Liver (tissue), 8 donors: ENCODE measurements at regions not wholly inside any gene's neighbourhood (a gene's known extent, or its start where the extent isn't known, plus 50 kb on each side); places are given as distances from the start of the nearest gene placed in this dataset.
A peak's percentile ranks its signal among the peaks of the same experiment; 100 is the strongest.

ENCODE experiments used
- DNase-seq: peaks from one replicate; pipeline ENCODE4 v3.0.0-alpha.2; 2017; ENCODE audit warnings: low spot score
- H3K27ac ChIP-seq, 2 donors: one replicate each; pipeline ENCODE4 v1.7.0; 2013; ENCODE audit warnings: inconsistent platforms in 2 of 2, low read length in 2 of 2, control low read depth in 1 of 2, low read depth in 1 of 2, mild to moderate bottlenecking in 1 of 2
- H3K27me3 ChIP-seq, 4 donors: one replicate each; pipeline versions ENCODE4 v1.6.1 to v1.7.0; 2013; ENCODE audit warnings: low read length in 3 of 4, inconsistent platforms in 1 of 4, mild to moderate bottlenecking in 1 of 4, moderate library complexity in 1 of 4; ENCODE audit not compliant: control insufficient read depth in 4 of 4, insufficient read depth in 4 of 4
- H3K36me3 ChIP-seq, 4 donors: one replicate each; pipeline versions ENCODE4 v1.6.1 to v1.7.0; 2013; ENCODE audit warnings: low read length in 3 of 4, mild to moderate bottlenecking in 3 of 4, low read depth in 1 of 4, moderate library complexity in 1 of 4; ENCODE audit not compliant: control insufficient read depth in 4 of 4, insufficient read depth in 3 of 4
- H3K4me1 ChIP-seq, 4 donors: one replicate each; pipeline versions ENCODE4 v1.6.1 to v1.7.0; 2013; ENCODE audit warnings: low read length in 3 of 4, mild to moderate bottlenecking in 3 of 4, moderate library complexity in 1 of 4; ENCODE audit not compliant: control insufficient read depth in 4 of 4, insufficient read depth in 4 of 4
- H3K4me3 ChIP-seq, 3 donors: one replicate each; pipeline versions ENCODE4 v1.6.1 to v1.7.0; 2013; ENCODE audit warnings: low read length in 3 of 3, control low read depth in 1 of 3, low read depth in 1 of 3, mild to moderate bottlenecking in 1 of 3
- H3K9ac ChIP-seq, 2 donors: one replicate each; pipeline ENCODE4 v1.7.0; 2013; ENCODE audit warnings: low read length in 2 of 2, mild to moderate bottlenecking in 2 of 2, moderate library complexity in 2 of 2, control low read depth in 1 of 2, low read depth in 1 of 2
- H3K9me3 ChIP-seq, 4 donors: one replicate each; pipeline versions ENCODE4 v1.6.1 to v1.7.0; 2013; ENCODE audit warnings: low read length in 3 of 4; ENCODE audit not compliant: control insufficient read depth in 4 of 4
- ATF3 ChIP-seq: IDR thresholded peaks from 2 replicates; pipeline ENCODE4 v1.6.1; 2016; ENCODE audit warnings: antibody characterized with exemption
- CTCF ChIP-seq: fragments of 150-350 bp; IDR thresholded peaks from 2 replicates; pipeline ENCODE4 v1.5.1; 2017; ENCODE audit warnings: improper control_type of control experiment, low read depth, low read length; ENCODE audit not compliant: missing input control
- EGR1 ChIP-seq, 2 donors: IDR thresholded peaks; 2 replicates each; pipeline ENCODE4 v1.6.1; 2016 to 2018; ENCODE audit warnings: antibody characterized with exemption in 2 of 2, low read depth in 2 of 2
- FOXA1 ChIP-seq: IDR thresholded peaks from 2 replicates; pipeline ENCODE4 v1.6.1; 2016; ENCODE audit warnings: antibody characterized with exemption
- FOXA2 ChIP-seq: IDR thresholded peaks from 2 replicates; pipeline ENCODE4 v1.6.1; 2016; ENCODE audit warnings: antibody characterized with exemption
- GABPA ChIP-seq, 2 donors: IDR thresholded peaks in 1 of 2; conservative IDR thresholded peaks in 1 of 2; 2 replicates each; pipeline ENCODE4 v1.6.1; 2016; ENCODE audit warnings: antibody characterized with exemption in 2 of 2, mild to moderate bottlenecking in 1 of 2, moderate library complexity in 1 of 2
- HNF4A ChIP-seq, 2 donors: conservative IDR thresholded peaks; 2 replicates each; pipeline ENCODE4 v1.6.1; 2016; ENCODE audit warnings: antibody characterized with exemption in 2 of 2, mild to moderate bottlenecking in 2 of 2
- HNF4G ChIP-seq: IDR thresholded peaks from 2 replicates; pipeline ENCODE4 v1.6.1; 2016; ENCODE audit warnings: antibody characterized with exemption
- JUND ChIP-seq, 2 donors: IDR thresholded peaks; 2 replicates each; pipeline ENCODE4 v1.6.1; 2016; ENCODE audit warnings: antibody characterized with exemption in 2 of 2
- MAX ChIP-seq: IDR thresholded peaks from 2 replicates; pipeline ENCODE4 v1.6.1; 2016; ENCODE audit warnings: antibody characterized with exemption
- NR2F2 ChIP-seq: IDR thresholded peaks from 2 replicates; pipeline ENCODE4 v1.6.1; 2016; ENCODE audit warnings: antibody characterized with exemption
- RAD21 ChIP-seq, 2 donors: IDR thresholded peaks; 2 replicates each; pipeline ENCODE4 v1.6.1; 2016; ENCODE audit warnings: antibody characterized with exemption in 2 of 2, mild to moderate bottlenecking in 2 of 2
- RXRA ChIP-seq, 2 donors: IDR thresholded peaks; 2 replicates each; pipeline ENCODE4 v1.6.1; 2017 to 2018; ENCODE audit warnings: antibody characterized with exemption in 2 of 2, mild to moderate bottlenecking in 1 of 2
- ZBTB33 ChIP-seq: IDR thresholded peaks from 2 replicates; pipeline ENCODE4 v1.6.1; 2016; ENCODE audit warnings: antibody characterized with exemption
- WGBS: extraction: QIAGEN DNeasy Blood & Tissue Kit; methylation state at CpG from one replicate; pipeline ENCODE4 v1.1.7; 2013; 5-methylcytosine and 5-hydroxymethylcytosine counted together
- donor health status: healthy.
- donor health status: healthy.
- donor health status: healthy.
- donor health status: healthy.
- donor health status: healthy.

DNA sequence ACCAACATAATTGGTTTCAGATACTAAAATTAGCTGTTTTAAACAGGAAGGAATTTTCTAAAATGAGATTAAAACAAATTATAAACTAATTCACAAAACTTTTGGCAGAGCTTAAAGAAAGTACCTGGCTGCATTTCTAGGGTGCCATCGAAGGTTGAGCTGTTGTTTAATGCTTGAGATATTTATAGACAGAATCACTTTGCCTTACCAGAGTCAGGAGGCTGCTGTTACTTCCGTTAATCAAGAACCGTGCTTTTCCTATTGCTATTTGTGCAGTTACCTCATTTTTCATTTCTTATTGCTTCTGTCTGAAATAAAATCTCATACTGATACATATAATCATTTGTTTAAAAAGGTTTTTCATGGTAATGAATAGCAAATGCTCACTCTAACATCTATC lies 242.9 kb downstream of the TECRL start (continued):
- TF ChIP-seq CTCF (no peak), ZBTB33 (no peak), FOXA1 (no peak), EGR1 (IDR thresholded peaks at IDR 0.05; ENCODE audit: low read depth in 2 of 2) (no peak)

DNA sequence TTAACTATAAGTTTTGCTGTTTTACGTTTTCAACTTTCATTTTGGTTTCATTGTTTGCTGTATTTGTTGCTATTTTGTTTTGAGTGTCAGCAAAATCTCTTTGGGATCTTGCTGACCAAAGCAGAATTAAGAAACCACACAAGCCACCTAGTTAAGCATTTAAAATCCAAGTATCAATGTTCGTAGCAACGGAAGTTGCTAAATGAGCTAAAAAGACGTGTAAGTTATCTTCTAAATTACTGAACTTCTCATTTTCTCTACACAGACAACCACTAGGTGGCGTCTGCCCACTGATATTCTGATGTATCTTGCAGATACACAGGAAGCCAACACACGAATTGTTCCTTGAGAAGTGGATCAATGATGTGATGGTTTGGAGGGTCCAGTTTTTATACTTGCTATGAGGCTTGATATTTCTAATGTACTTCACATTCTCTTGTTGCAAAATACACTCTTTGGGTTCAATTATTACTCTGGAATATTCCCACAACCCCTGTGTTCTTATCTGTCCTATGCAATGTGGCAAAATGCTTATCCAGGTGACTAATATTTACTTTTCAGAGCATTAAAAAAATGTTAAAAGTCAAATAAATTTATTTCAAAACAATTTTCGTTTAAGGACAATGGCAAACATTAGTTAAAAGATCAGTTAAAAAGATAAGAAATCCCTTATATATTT lies 250.5 kb downstream of the TECRL start:
- TF ChIP-seq GABPA (IDR thresholded peaks at IDR 0.05 in 1 of 2, conservative IDR thresholded peaks at IDR 0.05 in 1 of 2) (no peak), CTCF (peak; percentile 60), RAD21 (IDR thresholded peaks at IDR 0.05) (peak; percentile 74 to 78)
- WGBS: 11% methylated on average over 7 of the region's 7 CpGs
- DNase-seq: no peak

GRCh38 chr4:64157397-64157796 lies 251.9 kb downstream of the TECRL start:
- Histone ChIP-seq H3K27ac (no peak overlapping the region), H3K4me1 (no peaks in the 10 kb centered on the region), H3K4me3 (no peak overlapping the region), H3K9ac (no peak overlapping the region), H3K27me3 (no peaks in the 10 kb centered on the region), H3K9me3 (no peaks in the 10 kb centered on the region), H3K36me3 (no peaks in the 10 kb centered on the region)
- no peak for TF ChIP-seq RXRA (IDR thresholded peaks at IDR 0.05)
- no peak for TF ChIP-seq ZBTB33
- no peak for TF ChIP-seq FOXA1
- TF ChIP-seq HNF4G: no peak
- no peak for TF ChIP-seq NR2F2
- TF ChIP-seq ATF3: no peak
- TF ChIP-seq RAD21 (IDR thresholded peaks at IDR 0.05): no peak
- no peak for TF ChIP-seq CTCF
- no peak for TF ChIP-seq MAX
- TF ChIP-seq FOXA2: no peak
- TF ChIP-seq HNF4A (conservative IDR thresholded peaks at IDR 0.05): no peak
- no peak for TF ChIP-seq JUND (IDR thresholded peaks at IDR 0.05)
- no peak for TF ChIP-seq EGR1 (IDR thresholded peaks at IDR 0.05; ENCODE audit: low read depth in 2 of 2)
- no peak for TF ChIP-seq GABPA (IDR thresholded peaks at IDR 0.05 in 1 of 2, conservative IDR thresholded peaks at IDR 0.05 in 1 of 2)
- no peak for DNase-seq
- 94% methylated on average over 2 of the region's 2 CpGs for WGBS

More for the DNA sequence above, 250.5 kb downstream of the TECRL start:
- Histone ChIP-seq H3K9ac (no peak overlapping the region), H3K4me3 (peak overlapping the region in 1 of 3 donors; percentile 44), H3K9me3 (no peaks in the 10 kb centered on the region), H3K4me1 (no peaks in the 10 kb centered on the region), H3K27me3 (no peaks in the 10 kb centered on the region), H3K36me3 (no peaks in the 10 kb centered on the region), H3K27ac (no peak overlapping the region)
